GM12865 (cell line): ENCODE measurements at regions not wholly inside any gene's neighbourhood (a gene's known extent, or its start where the extent isn't known, plus 50 kb on each side); places are given as distances from the start of the nearest gene placed in this dataset.

Experiments
- DNase-seq: peaks from one replicate; pipeline ENCODE4 v3.0.0; 2010; ENCODE audit warnings: low read depth
- H3K4me3 ChIP-seq: 2 replicates; pipeline ENCODE4 v1.5.1; 2011; ENCODE audit warnings: mild to moderate bottlenecking, low read depth, low read length, control low read depth
- CTCF ChIP-seq: IDR thresholded peaks from 2 replicates; pipeline ENCODE4 v1.5.1; 2011; ENCODE audit warnings: low read length, control low read depth, low read depth, inconsistent platforms; ENCODE audit not compliant: insufficient read depth; ENCODE audit errors: missing control alignments

GRCh38 chr2:22991844-22992243 is 393.1 kb upstream of the KLHL29 start:
- no peak for DNase-seq
- TF ChIP-seq CTCF = no peak
- H3K4me3 ChIP-seq = no peak overlapping the region

- no peak for TF ChIP-seq CTCF
- no peak for DNase-seq
Observed at GRCh38 chr2:22992441-22992840, 392.5 kb upstream of the KLHL29 start.

GRCh38 chr2:22993250-22993649 is 391.7 kb upstream of the KLHL29 start:
- DNase-seq = no peak
- H3K4me3 ChIP-seq = no peak overlapping the region
- TF ChIP-seq CTCF = no peak

More at GRCh38 chr2:22992441-22992840, 392.5 kb upstream of the KLHL29 start:
- H3K4me3 ChIP-seq = no peak overlapping the region

GRCh38 chr2:22995576-22995975 is 389.4 kb upstream of the KLHL29 start:
- DNase-seq = no peak
- no peak for TF ChIP-seq CTCF
- H3K4me3 ChIP-seq = no peak overlapping the region

- no peak overlapping the region for H3K4me3 ChIP-seq
- DNase-seq = no peak
- TF ChIP-seq CTCF = no peak
Observed at GRCh38 chr2:22996911-22997310, 388.1 kb upstream of the KLHL29 start.

- TF ChIP-seq CTCF = no peak
- H3K4me3 ChIP-seq = no peak overlapping the region
- no peak for DNase-seq
Observed at GRCh38 chr2:22998359-22998758, 386.6 kb upstream of the KLHL29 start.

- no peak for TF ChIP-seq CTCF
- no peak for DNase-seq
- H3K4me3 ChIP-seq = no peak overlapping the region
Observed at GRCh38 chr2:22999951-23000350, 385.0 kb upstream of the KLHL29 start.
